HG03442 (cell line): ENCODE measurements at regions not wholly inside any gene's neighbourhood (a gene's known extent, or its start where the extent isn't known, plus 50 kb on each side); places are given as distances from the start of the nearest gene placed in this dataset.

Experiments
- ATAC-seq: cut with Tn5 transposase; IDR thresholded peaks from one replicate; pipeline ENCODE4 v1.9.1; 2021; ENCODE audit warnings: mild to moderate bottlenecking, moderate library complexity; ENCODE audit not compliant: unreplicated experiment

DNA sequence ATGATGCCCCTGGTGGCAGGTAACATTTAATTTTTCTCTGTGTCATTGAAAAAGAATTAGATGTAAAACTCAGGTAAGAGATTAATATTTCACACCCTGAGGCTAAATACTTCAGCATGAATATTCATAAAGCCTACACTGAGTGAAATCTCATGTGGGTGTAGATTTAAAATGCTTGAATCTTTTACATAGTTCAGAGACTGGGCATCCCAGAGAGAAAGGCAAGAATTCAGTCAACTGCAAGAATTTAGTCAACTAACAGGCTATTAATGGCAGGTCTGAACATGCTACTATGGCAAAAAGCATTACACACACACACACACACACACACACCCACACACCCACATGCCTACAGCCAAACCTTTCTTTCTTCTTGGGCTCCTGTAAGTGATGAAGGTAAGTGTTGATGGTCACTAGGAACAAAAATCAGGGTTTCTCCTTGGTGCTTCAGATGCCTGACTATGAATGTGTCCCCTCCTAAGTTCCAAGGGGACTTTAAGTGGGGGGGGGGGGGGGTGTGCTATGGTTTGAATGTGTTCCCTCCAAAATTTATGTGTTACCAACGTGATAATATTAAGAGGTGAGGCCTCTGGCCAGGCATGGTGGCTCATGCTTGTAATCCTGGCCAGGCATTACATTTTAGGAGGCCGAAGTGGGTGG, 63.7 kb upstream of the PSMD7 start:
- ATAC-seq = no peak

DNA sequence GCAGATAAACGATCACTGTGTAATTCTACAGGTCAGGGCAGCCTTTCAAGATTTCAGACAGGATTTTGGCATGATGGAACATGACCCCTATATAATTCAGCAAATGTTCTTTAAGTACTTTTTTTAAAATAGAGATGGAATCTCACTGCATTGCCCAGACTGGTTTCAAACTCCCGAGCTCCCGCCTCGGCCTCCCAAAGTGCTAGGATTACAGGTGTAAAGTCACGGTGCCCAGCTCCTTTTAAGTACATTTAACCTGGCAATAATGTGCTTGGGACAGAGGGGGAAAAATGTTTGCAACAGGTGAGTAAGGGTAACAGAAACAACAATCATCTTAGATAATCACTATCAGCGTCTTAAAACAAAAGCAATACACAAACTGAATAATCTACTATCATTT, 66.5 kb upstream of the PSMD7 start:
- no peak for ATAC-seq

DNA sequence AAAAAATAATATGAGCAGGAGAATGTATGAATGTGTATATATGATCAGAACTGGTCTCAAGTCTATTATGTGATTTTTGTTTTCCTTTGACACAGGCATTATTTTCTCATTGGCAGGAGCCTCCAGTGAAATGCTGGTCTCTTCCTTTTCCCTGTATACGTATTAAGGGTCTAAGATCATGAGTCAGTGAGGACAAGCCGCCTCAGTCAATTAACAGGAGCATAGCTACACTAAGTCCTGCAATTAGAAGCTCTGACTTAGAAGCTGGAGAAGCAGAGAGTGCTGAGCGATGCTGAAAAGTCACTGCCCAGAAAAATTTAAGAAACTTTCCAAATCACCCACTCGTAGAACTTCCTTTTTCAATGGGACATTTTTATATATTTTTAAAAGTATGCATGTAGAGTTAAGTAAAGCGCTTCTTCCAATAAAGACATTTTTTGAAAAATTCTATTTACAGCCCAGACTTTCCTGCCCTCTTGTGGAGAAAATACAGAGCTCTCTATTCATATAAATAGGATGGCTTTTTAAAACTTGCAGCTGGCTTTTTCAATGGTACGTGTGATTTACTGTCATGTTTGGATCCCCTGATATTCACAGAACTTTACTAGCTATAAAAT, 70.2 kb upstream of the PSMD7 start:
- no peak for ATAC-seq

DNA sequence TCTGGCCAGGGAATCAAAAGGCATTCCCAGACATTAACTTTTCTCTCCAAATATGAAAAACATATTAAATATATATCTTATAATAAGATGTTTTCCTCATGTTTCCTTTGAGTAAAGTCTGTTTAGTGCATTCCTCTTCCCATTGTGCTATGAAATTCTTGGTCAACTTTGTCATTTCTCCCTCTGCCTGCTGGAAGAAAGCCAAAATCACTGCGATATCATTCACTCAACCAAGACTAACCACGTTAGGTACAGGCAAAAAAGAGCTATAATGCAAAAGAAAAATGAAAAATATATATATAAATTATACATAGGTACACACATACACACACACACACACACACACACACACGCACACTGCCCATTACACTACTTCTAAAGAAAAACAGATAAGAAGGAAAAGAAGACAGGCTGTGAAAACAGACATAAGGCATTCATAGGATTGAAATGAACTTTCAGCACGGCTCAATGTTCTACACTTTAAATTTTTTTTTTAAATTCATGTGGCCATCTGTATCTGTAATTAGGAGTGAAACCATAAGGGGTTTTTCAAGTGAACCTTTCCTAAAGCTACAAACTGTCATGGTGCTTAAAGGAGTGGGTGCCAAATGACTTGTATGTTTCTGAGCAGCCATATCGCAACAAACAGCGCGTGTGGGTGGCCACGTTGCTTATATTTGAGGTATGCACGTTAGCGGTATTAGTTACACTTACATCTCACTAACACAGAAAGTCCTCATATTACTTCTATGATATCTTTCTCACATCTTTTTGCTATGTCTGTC, 71.6 kb upstream of the PSMD7 start:
- ATAC-seq = no peak

DNA sequence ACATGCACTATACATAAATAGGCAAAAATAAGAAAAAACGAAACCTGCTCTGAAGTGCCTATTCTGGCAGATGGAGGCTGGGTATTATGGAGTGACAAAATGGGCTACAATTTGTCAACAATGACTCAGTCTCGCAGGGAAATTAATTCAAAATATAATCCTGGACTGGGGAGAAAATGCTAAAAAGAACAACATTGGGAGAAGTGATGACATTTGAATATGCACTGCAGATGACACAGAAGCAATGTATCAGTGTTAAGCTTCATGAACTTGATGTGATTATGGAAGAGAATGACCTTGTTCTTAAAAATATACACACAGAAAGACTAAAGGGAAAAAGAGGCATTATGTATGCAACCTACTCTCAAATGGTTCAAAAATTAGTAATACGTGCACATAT, 74.8 kb upstream of the PSMD7 start:
- ATAC-seq = no peak

DNA sequence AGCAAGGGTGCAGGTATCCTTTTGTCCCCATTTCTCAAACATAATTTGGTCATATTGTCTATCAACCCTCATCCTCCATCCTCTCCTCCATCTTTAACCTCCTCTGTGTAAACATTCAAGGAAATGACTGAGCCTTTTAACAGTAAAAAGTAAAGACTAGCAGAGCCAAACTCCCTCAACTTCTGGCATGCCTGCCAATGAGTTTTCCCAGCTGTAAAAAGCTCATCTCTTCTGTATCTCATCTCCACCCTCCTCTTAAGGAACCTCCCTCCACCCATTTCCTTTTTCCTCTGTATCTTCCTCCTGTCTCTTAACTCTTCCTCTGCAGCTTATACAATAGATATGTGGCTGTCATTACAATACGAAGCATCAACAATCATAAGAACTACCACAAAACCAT, 76.9 kb upstream of the PSMD7 start:
- ATAC-seq = no peak

DNA sequence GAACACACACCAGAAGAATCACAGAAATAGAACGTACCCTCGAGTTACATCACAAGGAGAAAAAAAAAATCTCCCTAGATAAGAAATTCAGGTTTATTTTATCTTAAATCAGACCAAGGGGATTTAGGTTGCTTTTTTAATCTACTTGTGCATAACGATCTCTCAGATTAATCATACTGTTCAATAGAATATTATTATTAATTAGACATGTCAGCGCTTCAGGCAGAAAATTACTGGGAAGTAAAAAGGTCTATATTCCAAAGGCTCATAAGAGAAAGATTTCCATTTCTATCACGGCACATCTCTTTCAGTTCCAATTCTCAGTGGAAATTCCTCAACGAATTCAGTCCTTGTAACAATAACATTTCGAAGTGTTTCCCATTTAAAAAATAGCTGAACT, 77.7 kb upstream of the PSMD7 start:
- no peak for ATAC-seq

DNA sequence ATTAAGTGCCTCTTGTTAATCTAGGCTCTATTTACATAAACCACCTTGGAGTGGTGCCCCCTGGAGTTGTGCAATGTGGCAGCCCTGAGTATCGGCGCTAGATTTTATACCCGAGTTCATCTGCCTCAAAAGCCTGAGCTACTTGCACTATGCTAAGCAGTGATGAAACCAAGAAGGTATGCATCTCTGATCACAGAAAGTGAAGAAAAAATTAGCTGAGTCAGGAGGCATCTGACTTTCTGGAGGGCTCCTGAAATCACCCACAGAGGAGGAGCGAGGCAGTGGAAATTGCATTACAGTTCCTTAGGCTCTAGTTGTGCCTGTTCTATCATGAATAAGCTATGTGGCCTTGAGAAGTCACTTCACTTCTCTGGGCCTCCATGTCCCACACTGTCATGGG, 80.3 kb upstream of the PSMD7 start:
- no peak for ATAC-seq

DNA sequence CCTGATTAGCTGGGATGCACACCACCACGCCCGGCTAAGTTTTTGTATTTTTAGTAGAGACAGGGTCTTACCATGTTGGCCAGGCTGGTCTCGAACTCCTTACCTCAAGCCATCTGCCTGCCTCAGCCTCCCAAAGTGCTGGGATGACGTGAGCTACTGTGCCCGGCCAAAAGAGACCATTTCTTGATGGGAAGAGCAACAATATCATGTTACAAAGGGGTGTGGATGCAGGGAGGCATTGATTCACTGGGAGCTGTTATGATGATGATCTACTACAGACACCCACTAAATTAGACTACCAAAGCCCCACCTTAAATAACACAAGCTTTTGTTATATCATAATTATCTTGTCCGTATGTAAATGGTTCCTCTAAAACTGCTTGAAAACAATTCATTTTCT, 81.4 kb upstream of the PSMD7 start:
- ATAC-seq = no peak

DNA sequence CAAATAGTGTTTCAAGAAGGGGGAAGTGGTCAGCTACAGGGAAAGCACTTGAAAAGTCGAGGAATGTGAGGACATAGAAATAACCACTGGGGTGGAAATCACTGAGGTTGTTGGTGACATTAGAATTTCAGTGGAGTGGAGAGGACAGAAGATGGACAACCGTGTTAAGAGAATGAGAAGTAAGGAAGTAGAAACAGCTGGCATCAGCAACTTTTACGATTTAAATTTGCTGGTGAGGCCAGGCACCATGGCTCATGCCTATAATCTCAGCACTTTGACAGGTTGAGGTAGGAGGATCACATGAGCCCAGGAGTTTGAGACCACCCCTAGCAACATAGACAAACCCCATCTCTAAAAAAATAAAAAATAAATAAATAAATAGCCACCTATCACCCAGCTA, 83.2 kb upstream of the PSMD7 start:
- ATAC-seq = no peak

DNA sequence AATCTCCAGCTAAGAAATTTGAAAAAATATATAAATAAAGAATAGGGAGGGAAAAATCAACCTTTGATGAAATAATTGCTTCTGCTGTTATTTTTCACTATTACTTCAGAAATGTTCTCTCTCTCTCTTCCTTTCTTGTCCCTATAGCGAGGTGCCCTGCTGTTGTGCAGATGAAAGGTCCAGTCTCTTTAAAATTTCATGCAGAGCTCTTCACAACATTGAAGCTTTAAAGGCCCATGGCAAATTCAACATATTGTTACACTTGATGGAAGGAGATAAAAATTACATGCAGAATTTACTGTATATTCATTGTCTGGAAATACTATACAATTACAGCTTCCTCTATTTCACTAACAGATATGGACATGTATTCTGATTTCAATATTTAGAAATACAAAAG, 86.4 kb upstream of the PSMD7 start:
- ATAC-seq = no peak

DNA sequence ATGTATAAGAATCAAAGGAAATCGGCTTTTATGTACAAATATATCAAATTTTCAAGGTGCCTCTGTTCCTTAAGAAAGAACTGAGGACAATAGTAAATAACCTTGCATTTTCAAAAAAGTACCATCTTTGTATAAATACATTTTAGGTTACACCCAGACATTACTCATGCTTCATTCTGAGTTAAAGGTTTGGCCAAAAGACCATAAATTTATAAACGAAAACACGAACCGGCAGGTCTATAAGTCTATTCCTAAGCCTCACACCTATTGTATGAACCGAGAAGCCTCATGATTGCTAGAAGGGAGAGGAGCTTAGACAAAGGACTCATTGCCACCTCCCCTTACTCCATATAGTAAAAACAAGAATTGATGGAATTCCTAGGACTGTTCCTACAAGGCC, 94.6 kb upstream of the PSMD7 start:
- no peak for ATAC-seq

DNA sequence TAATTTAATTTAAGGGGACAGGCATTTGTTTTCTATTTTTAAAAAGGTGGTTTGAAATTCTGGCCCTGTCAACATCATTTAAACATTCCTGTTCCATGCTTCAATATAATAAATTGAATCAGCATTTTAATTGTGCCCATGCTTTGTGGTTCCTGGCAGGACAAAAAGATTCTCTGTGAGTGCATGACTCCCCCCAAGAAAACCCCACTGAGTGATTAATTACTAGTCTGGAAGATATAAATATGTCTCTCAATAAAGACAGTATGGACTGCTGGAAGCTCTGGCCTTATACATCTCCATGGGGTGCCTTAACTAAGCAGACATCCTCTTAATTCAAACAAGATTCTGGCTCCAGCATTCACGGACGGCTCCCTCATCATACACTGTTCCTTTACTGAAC, 95.0 kb upstream of the PSMD7 start:
- no peak for ATAC-seq

DNA sequence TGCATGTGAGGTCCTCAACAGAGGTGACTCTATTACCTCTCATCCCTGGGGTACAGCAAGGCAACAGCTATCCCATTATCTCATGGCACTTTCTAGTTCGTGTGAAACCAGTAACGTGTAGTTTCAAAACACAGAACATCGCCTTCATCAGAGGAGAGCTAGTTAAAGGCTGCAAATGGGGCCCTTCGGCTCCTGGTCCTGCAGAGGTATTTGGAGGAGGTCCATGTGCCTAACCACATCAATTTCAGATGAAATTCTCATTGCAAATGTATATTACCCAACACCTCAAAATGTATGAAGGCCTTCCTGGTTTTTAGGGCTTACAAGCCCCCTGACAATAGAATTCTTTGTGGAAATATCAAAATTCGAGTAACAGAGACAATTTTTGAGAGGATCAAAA, 95.7 kb upstream of the PSMD7 start:
- no peak for ATAC-seq

DNA sequence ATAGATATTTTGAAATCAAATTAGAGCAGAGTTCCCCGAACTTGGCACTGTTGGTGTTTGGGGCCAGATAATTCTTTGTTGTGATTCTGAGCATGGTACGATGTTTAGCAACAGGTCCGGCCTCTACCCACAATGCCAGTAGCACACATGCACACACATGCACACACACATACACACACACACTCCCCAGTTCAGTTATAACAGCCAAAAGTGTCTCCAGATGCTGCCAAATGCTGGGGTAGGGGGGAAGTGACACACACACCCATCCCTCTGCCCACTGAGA, 96.8 kb upstream of the PSMD7 start:
- ATAC-seq = no peak

DNA sequence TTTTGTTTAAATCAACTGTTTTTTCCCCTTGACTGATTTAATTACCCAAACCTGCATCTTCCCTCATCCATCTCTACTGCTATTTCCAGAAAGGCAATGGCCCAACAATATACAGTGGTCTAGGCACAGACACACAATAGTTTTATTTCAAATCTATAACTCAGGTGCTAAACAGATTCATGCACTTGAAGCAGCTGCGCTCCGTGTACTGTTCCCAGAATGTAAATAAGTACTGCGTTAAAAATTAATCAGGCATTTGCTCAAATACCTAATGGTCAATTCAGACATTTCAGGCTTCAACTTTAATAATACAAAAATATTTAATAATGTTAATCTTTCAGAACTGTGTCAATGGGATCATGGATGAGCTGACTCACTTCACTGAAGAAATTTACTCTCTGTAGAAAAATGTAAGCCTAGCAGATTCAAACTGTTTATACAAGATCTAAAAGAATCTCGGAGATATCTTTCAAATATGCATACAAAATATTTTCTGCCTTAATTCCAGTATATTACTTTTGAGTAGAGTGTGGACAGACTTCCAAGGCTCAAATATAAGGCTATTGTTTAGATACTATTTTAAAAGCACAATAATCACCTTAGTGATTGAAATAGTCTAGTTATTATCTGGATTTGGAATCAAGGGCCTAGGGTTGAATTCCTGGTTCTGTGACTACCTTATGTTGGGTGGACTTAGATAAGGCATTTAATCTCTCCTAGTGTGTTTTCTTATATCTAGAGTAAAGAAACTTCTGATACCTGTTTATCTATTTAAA, 97.4 kb upstream of the PSMD7 start:
- no peak for ATAC-seq

DNA sequence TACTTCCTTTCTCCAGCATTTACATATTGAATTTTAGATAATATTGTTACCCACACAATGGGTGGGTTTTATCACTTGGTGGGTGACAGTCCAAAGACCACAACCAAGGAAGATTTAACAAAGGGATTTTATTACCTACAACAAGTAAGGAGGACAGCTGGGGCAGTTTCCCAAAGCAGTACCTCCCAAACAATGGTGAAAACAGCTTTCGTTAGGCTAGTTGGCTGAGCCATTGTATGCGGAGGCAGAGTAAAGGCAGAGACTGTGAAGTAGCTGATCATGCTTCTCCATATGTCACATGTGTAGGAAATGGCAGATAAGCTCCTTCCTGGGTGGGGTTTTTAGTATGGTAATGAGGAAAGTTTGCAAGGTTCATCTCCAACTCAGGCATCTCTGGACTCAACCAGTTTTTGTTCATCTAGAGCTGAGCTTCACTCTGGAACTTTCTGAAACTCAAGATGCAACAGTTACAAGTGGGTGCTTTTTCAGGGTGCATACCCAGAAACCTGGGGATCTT, 104.3 kb upstream of the PSMD7 start:
- ATAC-seq = no peak

DNA sequence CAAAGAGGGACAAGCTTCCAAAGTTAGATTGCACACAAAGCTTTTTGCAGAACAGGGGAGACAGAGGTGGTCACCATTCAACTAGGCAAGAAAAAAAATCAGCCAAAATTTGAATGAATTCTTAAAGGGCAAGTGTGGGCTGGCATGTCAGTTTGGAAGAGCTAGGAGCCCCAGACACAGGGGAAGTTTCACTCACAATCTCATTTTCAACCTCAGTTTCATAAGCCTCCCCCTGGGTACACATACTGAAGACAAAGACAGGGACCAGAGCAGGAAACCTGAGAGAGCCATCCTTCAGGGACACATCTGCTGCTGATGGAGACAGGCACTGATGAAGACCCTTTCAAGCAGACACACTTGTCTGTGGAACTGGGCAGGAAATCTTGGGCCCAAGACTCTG, 106.3 kb upstream of the PSMD7 start:
- ATAC-seq = no peak

DNA sequence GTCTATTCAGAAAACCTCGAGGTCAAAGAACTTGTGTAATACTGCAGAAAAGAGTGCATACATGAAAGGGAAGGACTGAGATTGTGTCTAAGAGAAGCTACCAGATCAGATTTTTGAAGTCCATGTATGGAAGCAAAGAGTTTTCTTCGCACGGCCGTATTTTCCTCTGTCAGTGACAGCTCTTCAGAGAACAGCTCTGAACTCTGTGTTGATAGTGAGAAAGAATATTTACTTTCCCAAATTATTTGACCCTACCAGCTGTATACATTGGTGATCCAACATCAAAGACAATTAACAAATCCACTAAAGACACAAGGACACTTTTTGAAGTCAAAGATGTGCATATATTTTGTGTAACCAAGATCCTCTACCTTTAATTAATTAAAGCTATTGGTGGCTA, 107.8 kb upstream of the PSMD7 start:
- no peak for ATAC-seq

DNA sequence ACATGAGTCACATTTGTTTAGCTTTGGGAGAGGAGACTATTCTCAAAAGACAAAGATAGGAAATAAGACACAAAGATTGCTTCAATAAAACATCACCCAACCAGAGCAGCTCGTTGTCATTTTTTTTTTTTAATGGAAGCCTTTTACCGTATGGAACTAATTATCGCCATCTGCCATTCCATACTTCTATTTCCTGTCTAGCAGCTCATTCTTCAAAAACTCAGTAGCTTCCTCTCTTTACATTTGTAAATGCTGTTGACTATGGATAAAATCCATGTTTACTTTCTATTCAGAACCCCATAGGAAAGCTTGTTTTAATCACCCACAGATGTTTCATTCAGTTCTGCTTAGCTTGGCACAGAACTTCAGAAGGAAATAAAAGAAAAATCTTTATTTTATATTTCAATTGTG, 110.0 kb upstream of the PSMD7 start:
- no peak for ATAC-seq

DNA sequence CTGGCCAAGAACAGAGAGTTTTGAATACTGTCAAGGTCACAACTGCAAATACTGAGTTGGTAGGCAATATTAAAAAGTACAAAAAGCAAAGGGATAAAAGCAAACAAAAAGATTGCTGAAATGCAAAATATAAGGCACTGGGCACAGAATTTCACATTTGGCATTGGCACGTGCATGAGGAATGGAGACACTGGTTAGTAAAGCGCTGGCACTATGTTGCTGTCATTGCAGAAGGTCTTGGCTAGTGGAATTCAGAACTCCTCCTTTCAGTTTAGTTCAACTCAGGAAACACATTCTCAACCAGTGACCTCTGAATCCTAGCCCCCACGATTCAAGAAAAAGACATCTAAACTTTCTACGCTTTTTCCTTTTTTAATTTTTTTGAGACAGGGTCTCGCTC, 111.8 kb upstream of the PSMD7 start:
- no peak for ATAC-seq
